ENCODE measurements at regions not wholly inside any gene's neighbourhood (a gene's known extent, or its start where the extent isn't known, plus 50 kb on each side); places are given as distances from the start of the nearest gene placed in this dataset.

- Mint-ChIP-seq H3K4me1 (ENCODE audit: low read depth) (no peaks in the 10 kb centered on the region), H3K4me3 (no peak overlapping the region), H3K9me3 (peaks cover 7% of the 10 kb centered on the region), H3K27ac (no peak overlapping the region), H3K27me3 (no peaks in the 10 kb centered on the region), H3K36me3 (ENCODE audit: low read depth) (no peaks in the 10 kb centered on the region)
- Histone ChIP-seq H3K27me3 (ENCODE audit: control insufficient read depth in 1 of 2, insufficient read depth in 2 of 2, low read length in 2 of 2) (no peaks in the 10 kb centered on the region), H3K27ac (ENCODE audit: low read depth in 1 of 2, low read length in 2 of 2) (no peak overlapping the region), H3K36me3 (ENCODE audit: insufficient read depth, low read length) (no peaks in the 10 kb centered on the region), H3K4me3 (ENCODE audit: low read length) (no peak overlapping the region), H3K4me1 (ENCODE audit: insufficient read depth, low read length) (no peaks in the 10 kb centered on the region), H3K9me3 (ENCODE audit: control insufficient read depth in 1 of 2, insufficient read depth in 1 of 2, low read length in 2 of 2) (peaks cover 0 to 3% of the 10 kb centered on the region in 2 experiments)
- no peak for ATAC-seq (ENCODE audit: poor library complexity)
- ChIA-PET CTCF (no interaction called here), POLR2A (no interaction called here)
- DNase-seq: no peak
- no peak for TF ChIP-seq CTCF (IDR thresholded peaks at IDR 0.05)
- intact Hi-C loops (cut with DNase I, micrococcal nuclease): no loop called here
These were observed 525.3 kb downstream of the KLF12 start for GRCh38 chr13:73608711-73609485.

GRCh38 chr13:73608157-73608516, 526.1 kb downstream of the KLF12 start:
- Histone ChIP-seq H3K36me3 (ENCODE audit: insufficient read depth, low read length) (no peaks in the 10 kb centered on the region), H3K4me1 (ENCODE audit: insufficient read depth, low read length) (no peaks in the 10 kb centered on the region), H3K9me3 (ENCODE audit: control insufficient read depth in 1 of 2, insufficient read depth in 1 of 2, low read length in 2 of 2) (no peaks in the 10 kb centered on the region), H3K27ac (ENCODE audit: low read depth in 1 of 2, low read length in 2 of 2) (no peak overlapping the region), H3K27me3 (ENCODE audit: control insufficient read depth in 1 of 2, insufficient read depth in 2 of 2, low read length in 2 of 2) (no peaks in the 10 kb centered on the region), H3K4me3 (ENCODE audit: low read length) (no peak overlapping the region)
- DNase-seq (no peak), ATAC-seq (ENCODE audit: poor library complexity) (no peak)
- POLR2A ChIA-PET: no interaction called here
- H3K4me1 Mint-ChIP-seq (ENCODE audit: low read depth): no peaks in the 10 kb centered on the region
- no peak overlapping the region for H3K4me3 Mint-ChIP-seq
- H3K9me3 Mint-ChIP-seq: peaks cover 7% of the 10 kb centered on the region
- no peak for TF ChIP-seq CTCF (IDR thresholded peaks at IDR 0.05)
- CTCF ChIA-PET: no interaction called here
- no peaks in the 10 kb centered on the region for H3K27me3 Mint-ChIP-seq
- intact Hi-C loops (cut with DNase I, micrococcal nuclease): no loop called here
- H3K27ac Mint-ChIP-seq: no peak overlapping the region
- H3K36me3 Mint-ChIP-seq (ENCODE audit: low read depth): no peaks in the 10 kb centered on the region

- Histone ChIP-seq H3K9me3 (ENCODE audit: control insufficient read depth in 1 of 2, insufficient read depth in 1 of 2, low read length in 2 of 2) (no peaks in the 10 kb centered on the region), H3K36me3 (ENCODE audit: insufficient read depth, low read length) (no peaks in the 10 kb centered on the region), H3K4me3 (ENCODE audit: low read length) (no peak overlapping the region), H3K27ac (ENCODE audit: low read depth in 1 of 2, low read length in 2 of 2) (no peak overlapping the region), H3K27me3 (ENCODE audit: control insufficient read depth in 1 of 2, insufficient read depth in 2 of 2, low read length in 2 of 2) (no peaks in the 10 kb centered on the region), H3K4me1 (ENCODE audit: insufficient read depth, low read length) (no peaks in the 10 kb centered on the region)
- no peaks in the 10 kb centered on the region for H3K4me1 Mint-ChIP-seq (ENCODE audit: low read depth)
- H3K27me3 Mint-ChIP-seq: no peaks in the 10 kb centered on the region
- peaks cover 7% of the 10 kb centered on the region for H3K9me3 Mint-ChIP-seq
- intact Hi-C loops (cut with DNase I, micrococcal nuclease): no loop called here
- no peak for TF ChIP-seq CTCF (IDR thresholded peaks at IDR 0.05)
- ATAC-seq (ENCODE audit: poor library complexity): no peak
- DNase-seq: no peak
- H3K36me3 Mint-ChIP-seq (ENCODE audit: low read depth): no peaks in the 10 kb centered on the region
- no peak overlapping the region for H3K27ac Mint-ChIP-seq
- ChIA-PET CTCF (no interaction called here), POLR2A (no interaction called here)
- H3K4me3 Mint-ChIP-seq: no peak overlapping the region
These were observed 526.6 kb downstream of the KLF12 start for GRCh38 chr13:73607489-73608156.
